Left ventricle myocardium superior (tissue), 1 donor: ENCODE measurements at regions not wholly inside any gene's neighbourhood (a gene's known extent, or its start where the extent isn't known, plus 50 kb on each side); places are given as distances from the start of the nearest gene placed in this dataset.
A peak's percentile ranks its signal among the peaks of the same experiment; 100 is the strongest.

ENCODE experiments used
- ATAC-seq: fragments of 200-7000 bp; cut with Tn5 transposase; one replicate; pipeline ENCODE4 v1.9.1; 2020; ENCODE audit warnings: mild to moderate bottlenecking, moderate library complexity
- DNase-seq: peaks from one replicate; pipeline ENCODE4 v3.0.0-alpha.2; 2020
- intact Hi-C: fragments of 100-400 bp; cut with micrococcal nuclease; formaldehyde crosslinking; loops from one replicate; pipeline ENCODE4 v1.11.0; 2022
- donor health status: DM: no; HTN: yes; CAD: no; lungs with severe emphysema.

- peak; percentile 34 for DNase-seq
- intact Hi-C loops, result no loop called here
- peak; percentile 69 for ATAC-seq
Measured at GRCh38 chr1:229942501-229942900, 124.5 kb upstream of the GALNT2 start.

DNA sequence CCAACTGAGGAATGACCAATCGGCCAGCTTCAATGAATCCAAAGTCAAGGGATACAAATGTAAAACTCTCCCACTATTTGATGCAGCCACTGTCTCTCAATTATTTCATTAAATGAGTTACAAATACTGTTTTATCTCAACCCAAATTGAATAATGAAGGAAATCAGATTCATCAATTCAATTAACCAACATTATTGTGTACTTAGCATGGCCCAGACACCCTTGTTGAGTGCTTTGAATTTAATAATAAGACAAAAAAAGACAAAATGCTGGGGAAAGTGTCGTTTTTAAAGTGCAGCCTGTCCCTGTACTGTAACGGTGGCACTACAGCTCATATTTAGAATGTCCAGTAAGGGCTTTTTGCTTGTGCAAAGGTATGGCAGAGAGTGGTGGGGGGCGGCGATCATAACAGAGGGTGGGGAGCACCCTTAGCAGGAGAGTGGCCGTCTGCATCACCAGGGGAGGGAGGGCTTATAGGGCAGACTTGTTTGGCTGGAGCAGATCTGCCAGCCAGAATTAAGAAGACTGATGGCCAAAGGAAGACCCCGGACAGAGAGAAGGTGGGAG is 123.8 kb upstream of the GALNT2 start:
- DNase-seq (no peak), ATAC-seq (no peak)
- intact Hi-C loops, result no loop called here

DNA sequence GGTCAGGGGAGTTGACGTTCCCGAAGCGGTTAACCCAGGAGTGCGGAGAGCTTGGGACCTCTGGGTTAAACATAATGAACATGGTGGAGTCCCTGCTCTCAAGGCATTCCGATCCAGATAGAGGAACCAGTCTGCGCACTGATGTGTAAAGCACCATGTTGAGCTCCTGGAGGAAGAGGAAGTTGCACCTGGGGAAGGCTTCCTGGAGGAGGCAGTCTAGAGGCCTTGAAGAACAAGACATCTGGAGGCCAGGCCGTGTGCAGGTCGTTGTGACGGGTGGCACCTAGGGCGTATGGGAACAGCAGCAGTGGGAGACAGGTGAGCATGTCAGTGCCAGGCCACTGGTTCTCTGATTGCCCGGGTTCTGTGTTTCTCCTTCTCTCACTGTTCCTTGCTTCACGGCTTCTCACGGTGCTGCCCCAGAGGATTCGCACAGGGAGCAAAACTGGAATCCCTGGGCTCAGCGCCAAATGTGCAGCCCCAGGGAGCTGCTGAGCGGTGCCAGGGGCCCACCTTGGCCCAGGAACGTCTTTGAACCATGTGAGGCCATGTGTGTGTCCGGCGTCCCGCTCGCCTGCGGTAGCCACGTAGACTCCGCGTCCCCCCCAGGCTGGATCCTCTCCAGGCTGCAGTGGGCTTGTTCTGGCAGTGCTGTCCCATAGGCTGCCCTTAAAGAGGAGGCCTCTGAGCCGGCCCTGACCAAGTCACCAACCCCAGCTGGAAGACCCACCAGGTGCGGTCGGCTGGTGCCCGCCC is 122.9 kb upstream of the GALNT2 start:
- no peak for DNase-seq
- intact Hi-C loops, result no loop called here
- no peak for ATAC-seq

DNA sequence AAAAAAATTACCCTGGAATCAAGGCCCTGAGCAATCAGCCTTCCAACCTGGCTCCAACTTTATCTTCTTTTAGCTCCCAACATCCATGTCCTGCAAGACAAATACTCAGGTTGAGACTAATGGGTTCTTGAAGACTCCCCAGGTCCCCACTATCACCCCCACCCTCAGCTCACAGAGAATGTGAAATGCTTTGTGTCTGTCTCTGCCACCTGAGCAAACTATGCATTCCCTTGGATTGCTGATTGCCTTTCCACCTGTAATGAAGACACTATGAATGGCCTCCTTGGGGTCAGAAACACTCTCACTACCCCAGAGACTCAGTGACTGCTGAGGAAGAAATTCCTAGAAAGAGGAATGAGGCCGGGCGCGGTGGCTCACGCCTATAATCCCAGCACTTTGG is 121.2 kb upstream of the GALNT2 start:
- ATAC-seq (no peak), DNase-seq (no peak)
- intact Hi-C loops, result no loop called here

- ATAC-seq, result no peak
- no peak for DNase-seq
- intact Hi-C loops, result no loop called here
Measured at GRCh38 chr1:229947968-229948367, 119.1 kb upstream of the GALNT2 start.

DNA sequence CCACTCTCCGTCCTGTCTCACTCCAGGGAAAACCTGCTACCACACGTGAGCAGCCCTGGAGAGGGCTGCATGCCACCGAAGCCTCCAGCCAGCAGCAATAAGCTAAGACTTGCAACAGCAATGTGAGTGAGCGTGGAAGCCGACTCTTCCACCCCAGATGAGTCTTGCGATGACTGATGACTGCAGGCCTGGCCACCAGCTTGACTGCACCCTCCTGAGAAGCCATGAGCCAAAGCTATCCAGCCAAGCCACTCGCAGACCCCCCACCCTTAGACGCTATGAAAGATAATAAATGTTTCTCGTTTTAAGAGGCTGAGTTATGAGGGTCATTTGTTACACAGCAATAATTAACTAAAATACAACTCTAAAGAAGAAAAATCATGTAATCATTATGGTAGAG is 118.6 kb upstream of the GALNT2 start:
- intact Hi-C loops, result no loop called here
- ATAC-seq (no peak), DNase-seq (no peak)

GRCh38 chr1:229949500-229949899 is 117.5 kb upstream of the GALNT2 start:
- ATAC-seq, result no peak
- DNase-seq, result no peak
- intact Hi-C loops, result no loop called here

GRCh38 chr1:229950020-229950419 is 117.0 kb upstream of the GALNT2 start:
- intact Hi-C loops, result no loop called here
- DNase-seq (no peak), ATAC-seq (no peak)

DNA sequence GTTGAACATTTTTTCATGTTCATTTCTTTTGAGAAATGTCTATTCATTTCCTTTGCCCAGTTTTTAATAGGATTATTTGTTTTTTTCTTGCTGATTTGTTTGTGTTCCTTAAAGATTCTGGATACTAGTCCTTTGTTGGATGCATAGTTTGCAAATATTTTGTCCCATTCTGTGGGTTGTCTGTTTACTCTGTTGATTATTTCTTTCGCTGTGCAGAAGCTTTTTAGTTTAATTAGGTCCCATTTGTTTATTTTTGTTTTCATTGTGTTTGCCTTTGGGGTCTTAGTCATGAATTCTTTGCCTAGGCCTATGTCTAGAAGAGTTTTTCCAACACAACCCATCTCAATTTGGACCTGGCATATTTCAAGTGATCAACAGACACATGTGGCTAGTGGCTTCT is 116.1 kb upstream of the GALNT2 start:
- DNase-seq (no peak), ATAC-seq (no peak)
- intact Hi-C loops, result no loop called here

GRCh38 chr1:229951856-229952534 is 115.0 kb upstream of the GALNT2 start:
- ATAC-seq, result no peak
- no peak for DNase-seq
- intact Hi-C loops, result no loop called here

GRCh38 chr1:229952670-229953520 is 114.1 kb upstream of the GALNT2 start:
- no peak for DNase-seq
- no peak for ATAC-seq
- intact Hi-C loops, result no loop called here

DNA sequence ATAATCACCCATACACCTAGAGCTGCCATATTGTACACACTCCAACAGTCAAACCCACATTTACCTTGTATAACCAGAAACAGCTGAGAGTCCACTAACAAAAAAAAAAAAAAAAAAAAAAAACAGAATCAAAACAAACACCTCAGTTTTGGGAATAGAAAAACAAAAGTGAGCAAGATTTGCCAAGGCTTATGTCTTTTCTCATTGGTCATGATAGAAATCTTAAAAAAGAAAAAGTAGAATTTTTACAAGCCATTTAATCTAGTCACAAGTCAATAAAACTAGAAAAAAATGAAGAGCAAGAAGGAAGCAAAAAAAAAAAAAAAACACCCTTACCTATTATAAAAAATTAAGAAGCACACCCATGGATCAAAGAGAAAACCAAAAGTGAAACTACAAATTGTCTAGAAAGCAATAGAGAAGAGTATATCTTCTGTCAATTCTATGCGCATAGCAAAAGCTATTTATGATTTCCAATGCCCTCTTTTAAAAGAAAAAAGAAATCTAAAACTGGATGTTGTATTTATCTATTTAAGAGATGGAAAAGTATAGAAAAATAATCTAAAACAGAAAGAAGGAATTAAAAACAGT is 113.2 kb upstream of the GALNT2 start:
- intact Hi-C loops, result no loop called here
- ATAC-seq (no peak), DNase-seq (no peak)

- ATAC-seq, result no peak
- no peak for DNase-seq
- intact Hi-C loops, result no loop called here
Measured at GRCh38 chr1:229964281-229964680, 102.8 kb upstream of the GALNT2 start.

DNA sequence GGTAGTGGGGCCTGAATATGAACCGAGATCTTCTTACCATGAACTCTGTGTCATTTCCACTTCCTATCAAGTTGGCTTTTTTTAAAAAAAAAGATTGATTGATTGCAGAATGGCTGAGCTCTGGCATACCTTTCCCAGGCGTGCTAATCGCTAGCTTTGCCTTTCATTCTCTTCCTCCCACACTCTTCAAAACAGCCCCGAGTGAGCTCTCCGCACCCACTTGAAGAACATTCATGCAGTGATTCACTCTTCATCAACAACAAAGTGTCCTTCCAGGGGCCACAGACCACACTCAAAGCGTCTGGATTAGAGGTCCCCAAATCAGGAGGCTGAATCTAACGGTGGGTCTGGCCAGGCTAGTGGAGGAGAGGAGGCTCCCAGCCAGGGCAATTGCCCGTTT is 96.3 kb upstream of the GALNT2 start:
- intact Hi-C loops, result no loop called here
- no peak for ATAC-seq
- no peak for DNase-seq

DNA sequence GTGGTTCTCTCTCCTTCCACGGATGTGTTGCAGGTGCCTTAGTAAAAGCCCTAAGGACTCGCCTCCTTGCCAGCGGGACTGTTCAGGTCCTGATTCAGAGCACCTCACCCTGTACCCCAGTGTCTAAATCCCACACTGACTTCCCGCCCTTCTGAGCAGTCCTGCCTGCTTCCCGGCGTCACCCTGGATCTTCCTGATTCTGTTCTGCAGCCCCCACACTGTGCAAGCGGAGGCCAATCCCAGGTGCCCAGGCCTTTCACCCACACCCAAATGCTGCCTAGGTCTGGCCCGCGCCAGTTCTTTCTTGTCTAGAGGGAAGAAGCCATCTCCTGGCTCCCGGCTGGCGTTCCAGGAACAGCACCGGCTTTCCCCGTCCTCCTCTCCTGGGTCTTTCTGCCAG is 95.9 kb upstream of the GALNT2 start:
- ATAC-seq (no peak), DNase-seq (no peak)
- intact Hi-C loops, result no loop called here

- DNase-seq, result no peak
- intact Hi-C loops, result no loop called here
- ATAC-seq, result no peak
Measured at GRCh38 chr1:229972600-229973296, 94.3 kb upstream of the GALNT2 start.

DNA sequence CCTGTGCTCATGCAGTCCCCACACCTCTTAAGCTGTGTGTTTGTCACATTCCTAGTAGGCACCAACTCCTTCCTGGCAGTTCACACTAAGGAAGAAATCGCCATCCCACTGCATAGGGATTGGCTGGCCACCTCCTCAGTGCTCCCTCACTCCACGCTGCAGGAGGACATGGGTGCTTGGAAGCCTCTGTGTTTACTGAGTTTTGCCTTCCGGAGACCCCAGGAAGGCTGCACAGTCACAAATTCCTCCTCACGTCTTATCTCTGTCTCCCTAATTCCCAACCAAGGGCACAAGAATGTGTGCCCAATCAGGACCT is 93.8 kb upstream of the GALNT2 start:
- intact Hi-C loops, result no loop called here
- ATAC-seq (no peak), DNase-seq (no peak)

DNA sequence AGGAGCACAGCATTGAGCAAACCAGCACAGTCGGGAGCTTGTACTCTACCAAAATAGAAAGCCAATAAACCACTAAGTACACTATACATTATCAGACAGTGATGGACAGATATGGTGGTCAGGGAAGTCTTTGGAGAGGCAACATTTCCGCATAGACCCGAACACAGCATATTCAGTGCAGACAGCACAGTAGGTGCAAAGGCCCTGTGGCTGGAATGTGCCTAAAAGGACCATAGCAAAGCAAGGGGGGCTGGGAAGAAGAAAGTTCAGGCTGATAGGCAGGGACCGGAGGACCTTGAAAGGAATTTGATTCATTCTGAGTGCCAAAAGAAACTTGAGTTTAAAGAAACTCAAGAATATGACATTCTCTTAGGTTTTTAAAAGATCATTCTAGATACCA is 92.0 kb upstream of the GALNT2 start:
- ATAC-seq, result no peak
- intact Hi-C loops, result no loop called here
- DNase-seq, result no peak

GRCh38 chr1:229980009-229980408 is 87.0 kb upstream of the GALNT2 start:
- no peak for DNase-seq
- intact Hi-C loops, result no loop called here
- ATAC-seq, result no peak
